IMR-90 (cell line): ENCODE measurements at regions not wholly inside any gene's neighbourhood (a gene's known extent, or its start where the extent isn't known, plus 50 kb on each side); places are given as distances from the start of the nearest gene placed in this dataset.

Experiments used
- ATAC-seq: fragments of 200-7000 bp; cut with Tn5 transposase; 2 replicates; pipeline ENCODE4 v1.9.1; 2020; ENCODE audit warnings: low read depth, mild to moderate bottlenecking, moderate library complexity
- BruUV-seq: library from RNA; stranded (reverse); fragments of 400-500 nt; replicated peaks from 2 replicates; lab custom pipeline; 2021; lab: Mats Ljungman, UMichigan
- CTCF ChIA-PET: fragments of 300-600 bp; formaldehyde crosslinking; extraction: SDS; loops from one replicate; lab custom pipeline; 2021; ENCODE audit warnings: antibody characterized with exemption; lab: Yijun Ruan, JAX
- POLR2A ChIA-PET: fragments of 300-600 bp; sonication (Branson Sonifier 250); formaldehyde crosslinking; loops from one replicate; lab custom pipeline; 2022; ENCODE audit warnings: antibody characterized with exemption; ENCODE audit not compliant: unreplicated experiment; lab: Charles Lee
- DNase-seq: peaks from one replicate; pipeline ENCODE4 v3.0.0; 2013
- H2AFZ ChIP-seq: replicated peaks from 2 replicates; pipeline ENCODE3; 2013; ENCODE audit warnings: low read length, mild to moderate bottlenecking; ENCODE audit not compliant: poor library complexity
- H2AK5ac ChIP-seq: 2 replicates; pipeline ENCODE4 v1.6.1; 2013; ENCODE audit warnings: low read depth, low read length, inconsistent platforms
- H2AK9ac ChIP-seq: replicated peaks from 2 replicates; pipeline ENCODE3; 2013; ENCODE audit warnings: mild to moderate bottlenecking, low read depth, low read length, moderate library complexity; ENCODE audit not compliant: poor library complexity
- H2BK120ac ChIP-seq: 2 replicates; pipeline ENCODE4 v1.6.1; 2013; ENCODE audit warnings: low read depth, low read length, inconsistent platforms
- H2BK15ac ChIP-seq: 3 replicates; pipeline ENCODE4 v1.6.1; 2013; ENCODE audit warnings: low read depth, low read length, inconsistent platforms
- H2BK20ac ChIP-seq: 2 replicates; pipeline ENCODE4 v1.6.1; 2013; ENCODE audit warnings: low read depth, mild to moderate bottlenecking, inconsistent platforms, low read length, moderate library complexity
- H2BK5ac ChIP-seq: 2 replicates; pipeline ENCODE4 v1.6.1; 2013; ENCODE audit warnings: mild to moderate bottlenecking, low read depth, low read length, inconsistent platforms; ENCODE audit not compliant: poor library complexity, severe bottlenecking
- H3K14ac ChIP-seq: replicated peaks from 2 replicates; pipeline ENCODE4 v1.6.1; 2013; ENCODE audit warnings: low read depth, low read length, inconsistent platforms
- H3K18ac ChIP-seq: 2 replicates; pipeline ENCODE4 v1.6.1; 2013; ENCODE audit warnings: low read depth, low read length, control low read depth
- H3K23ac ChIP-seq: 2 replicates; pipeline ENCODE4 v1.6.1; 2013; ENCODE audit warnings: low read depth, low read length, inconsistent platforms
- H3K27ac ChIP-seq: 2 replicates; pipeline ENCODE4 v1.5.1; 2013; ENCODE audit warnings: mild to moderate bottlenecking, control low read depth, low read length; ENCODE audit not compliant: insufficient read depth
- H3K27me3 ChIP-seq: 2 replicates; pipeline ENCODE4 v1.6.1; 2013; ENCODE audit warnings: low read length; ENCODE audit not compliant: control insufficient read depth, insufficient read depth
- H3K36me3 ChIP-seq: 2 replicates; pipeline ENCODE4 v1.6.1; 2013; ENCODE audit warnings: low read length, mixed read lengths; ENCODE audit not compliant: control insufficient read depth, insufficient read depth
- H3K4ac ChIP-seq: 2 replicates; pipeline ENCODE4 v1.6.1; 2013; ENCODE audit warnings: low read depth, low read length, inconsistent platforms
- H3K4me1 ChIP-seq: 2 replicates; pipeline ENCODE4 v1.6.1; 2013; ENCODE audit warnings: low read length, mixed read lengths; ENCODE audit not compliant: control insufficient read depth, insufficient read depth
- H3K4me2 ChIP-seq: 2 replicates; pipeline ENCODE4 v1.6.1; 2013; ENCODE audit warnings: low read depth, mild to moderate bottlenecking, control low read depth, low read length, moderate library complexity
- H3K4me3 ChIP-seq: 2 replicates; pipeline ENCODE4 v1.5.1; 2013; ENCODE audit warnings: low read depth, mild to moderate bottlenecking, control low read depth, low read length, moderate library complexity; ENCODE audit not compliant: insufficient read depth
- H3K56ac ChIP-seq: 2 replicates; pipeline ENCODE4 v1.6.1; 2013; ENCODE audit warnings: low read length, inconsistent platforms; ENCODE audit not compliant: insufficient read depth; ENCODE audit errors: extremely low read depth
- H3K79me1 ChIP-seq, 2 experiments: 2 replicates each; pipeline ENCODE4 v1.6.1; 2013; ENCODE audit warnings: low read length in 2 of 2, inconsistent platforms in 1 of 2, low read depth in 1 of 2
- H3K9ac ChIP-seq: 2 replicates; pipeline ENCODE4 v1.6.1; 2013; ENCODE audit warnings: low read depth, low read length, control low read depth
- H3K9me1 ChIP-seq: 2 replicates; pipeline ENCODE4 v1.6.1; 2013; ENCODE audit warnings: low read length, inconsistent platforms; ENCODE audit not compliant: insufficient read depth
- H3K9me3 ChIP-seq: 2 replicates; pipeline ENCODE4 v1.6.1; 2013; ENCODE audit warnings: low read length; ENCODE audit not compliant: control insufficient read depth, insufficient read depth
- H4K20me1 ChIP-seq: 2 replicates; pipeline ENCODE4 v1.6.1; 2013; ENCODE audit warnings: low read length, inconsistent platforms; ENCODE audit not compliant: insufficient read depth
- H4K5ac ChIP-seq: 2 replicates; pipeline ENCODE4 v1.6.1; 2013; ENCODE audit warnings: mild to moderate bottlenecking, low read depth, low read length, control low read depth
- H4K8ac ChIP-seq, 2 experiments: 2 replicates each; pipeline ENCODE4 v1.6.1; 2013; ENCODE audit warnings: low read depth in 2 of 2, low read length in 2 of 2, control low read depth in 1 of 2, inconsistent platforms in 1 of 2
- H4K91ac ChIP-seq: 2 replicates; pipeline ENCODE4 v1.6.1; 2013; ENCODE audit warnings: low read depth, low read length, inconsistent platforms; ENCODE audit not compliant: insufficient read depth
- BHLHE40 ChIP-seq: fragments of 150-350 bp; IDR thresholded peaks from 2 replicates; pipeline ENCODE4 v1.6.1; 2016; ENCODE audit warnings: mild to moderate bottlenecking, low read depth, low read length
- CEBPB ChIP-seq: IDR thresholded peaks from 2 replicates; pipeline ENCODE4 v1.6.1; 2012; ENCODE audit warnings: low read depth, low read length, improper control_type of control experiment
- CHD1 ChIP-seq: IDR thresholded peaks from 2 replicates; pipeline ENCODE4 v1.6.1; 2012; ENCODE audit warnings: low read depth, low read length, improper control_type of control experiment
- CTCF ChIP-seq: conservative IDR thresholded peaks from 2 replicates; pipeline ENCODE4 v1.5.1; 2012; ENCODE audit warnings: mild to moderate bottlenecking, low read depth, low read length, improper control_type of control experiment
- ELK1 ChIP-seq: fragments of 150-350 bp; IDR thresholded peaks from 2 replicates; pipeline ENCODE4 v1.6.1; 2016; ENCODE audit warnings: low read depth, mild to moderate bottlenecking, low read length, moderate library complexity, borderline replicate concordance
- FOS ChIP-seq: fragments of 150-350 bp; IDR thresholded peaks from 2 replicates; pipeline ENCODE4 v1.6.1; 2016; ENCODE audit warnings: low read depth, low read length
- MAFK ChIP-seq: IDR thresholded peaks from 2 replicates; pipeline ENCODE4 v1.6.1; 2012; ENCODE audit warnings: low read depth, low read length, improper control_type of control experiment
- MAZ ChIP-seq: IDR thresholded peaks from 2 replicates; pipeline ENCODE4 v1.6.1; 2012; ENCODE audit warnings: low read depth, mild to moderate bottlenecking, low read length, improper control_type of control experiment, moderate library complexity, borderline replicate concordance
- MXI1 ChIP-seq: IDR thresholded peaks from 2 replicates; pipeline ENCODE4 v1.6.1; 2012; ENCODE audit warnings: low read depth, mild to moderate bottlenecking, low read length, moderate library complexity, borderline replicate concordance
- NFE2L2 ChIP-seq: fragments of 150-350 bp; IDR thresholded peaks from 2 replicates; pipeline ENCODE4 v1.6.1; 2016; ENCODE audit warnings: low read depth, mild to moderate bottlenecking, low read length
- POLR2A ChIP-seq: IDR thresholded peaks from 2 replicates; pipeline ENCODE4 v1.6.1; 2012; ENCODE audit warnings: mild to moderate bottlenecking, low read depth, low read length
- RAD21 ChIP-seq: IDR thresholded peaks from 2 replicates; pipeline ENCODE4 v1.6.1; 2012; ENCODE audit warnings: low read length, improper control_type of control experiment
- RCOR1 ChIP-seq: IDR thresholded peaks from 2 replicates; pipeline ENCODE4 v1.6.1; 2012; ENCODE audit warnings: mild to moderate bottlenecking, low read length, improper control_type of control experiment; ENCODE audit not compliant: insufficient replicate concordance
- RFX5 ChIP-seq: IDR thresholded peaks from 2 replicates; pipeline ENCODE4 v1.8.0; 2012; ENCODE audit warnings: low read depth, mild to moderate bottlenecking, low read length, moderate library complexity
- SMC3 ChIP-seq: fragments of 150-350 bp; IDR thresholded peaks from 2 replicates; pipeline ENCODE4 v1.6.1; 2016; ENCODE audit warnings: low read depth, mild to moderate bottlenecking, antibody characterized with exemption, low read length, moderate library complexity
- USF2 ChIP-seq: fragments of 150-350 bp; IDR thresholded peaks from 2 replicates; pipeline ENCODE4 v1.6.1; 2017; ENCODE audit warnings: mild to moderate bottlenecking, antibody characterized with exemption, low read length, low read depth
- dilution Hi-C: fragments of 300-500 bp; cut with HindIII; formaldehyde crosslinking; loops from one replicate; pipeline ENCODE4 v1.14.3; 2018; ENCODE audit warnings: low sequenced_read_pairs; ENCODE audit not compliant: unreplicated experiment
- in situ Hi-C: fragments of 300-500 bp; cut with MboI; formaldehyde crosslinking; loops from 3 replicates; pipeline ENCODE4 v1.14.3; 2019; ENCODE audit warnings: low sequenced_read_pairs, inconsistent platforms, mixed read lengths
- intact Hi-C: fragments of 100-400 bp; cut with micrococcal nuclease; formaldehyde crosslinking; loops from 2 replicates; pipeline ENCODE4 v1.10.0; 2022

GRCh38 chr1:221608835-221609320 is 133.0 kb downstream of the DUSP10 start:
- Histone ChIP-seq H3K23ac (no peak overlapping the region), H3K9me3 (no peaks in the 10 kb centered on the region), H2AFZ (no peak overlapping the region), H3K14ac (no peak overlapping the region), H3K9me1 (peaks cover 8% of the 10 kb centered on the region), H3K27me3 (no peaks in the 10 kb centered on the region), H2AK9ac (no peak overlapping the region), H2BK15ac (no peak overlapping the region), H4K8ac (no peak overlapping the region), H2BK20ac (no peak overlapping the region), H3K9ac (no peak overlapping the region), H4K91ac (no peak overlapping the region), H3K4me1 (peaks cover 3% of the 10 kb centered on the region), H2AK5ac (no peak overlapping the region), H3K4me3 (no peak overlapping the region), H2BK120ac (no peak overlapping the region), H4K5ac (no peak overlapping the region), H3K79me1 (no peaks in the 10 kb centered on the region), H2BK5ac (no peak overlapping the region), H3K27ac (no peak overlapping the region), H3K36me3 (no peaks in the 10 kb centered on the region), H3K4me2 (no peak overlapping the region), H3K18ac (no peak overlapping the region), H4K20me1 (no peaks in the 10 kb centered on the region), H3K56ac (no peak overlapping the region), H3K4ac (no peak overlapping the region)
- in situ Hi-C loops (no loop called here), dilution Hi-C loops (no loop called here), intact Hi-C loops (no loop called here)
- CTCF ChIA-PET = interaction anchor here (0.8 kb wide), 1 partner anchor 8 kb away, joined by 3 read pairs; no protein-coding TSS in a partner anchor
- POLR2A ChIA-PET = no interaction called here
- TF ChIP-seq BHLHE40 = no peak
- TF ChIP-seq MAZ = no peak
- TF ChIP-seq FOS = no peak
- TF ChIP-seq CTCF = no peak
- no peak for TF ChIP-seq USF2
- TF ChIP-seq RFX5 = no peak
- no peak for TF ChIP-seq POLR2A
- no peak for TF ChIP-seq CEBPB
- TF ChIP-seq CHD1 = no peak
- no peak for TF ChIP-seq NFE2L2
- TF ChIP-seq MXI1 = no peak
- TF ChIP-seq RAD21 = no peak
- TF ChIP-seq MAFK = no peak
- TF ChIP-seq SMC3 = no peak
- no peak for TF ChIP-seq RCOR1
- TF ChIP-seq ELK1 = no peak
- DNase-seq = peak; percentile 10
- BruUV-seq = no TSS peak
- ATAC-seq = no peak
